ENCODE measurements at regions not wholly inside any gene's neighbourhood (a gene's known extent, or its start where the extent isn't known, plus 50 kb on each side); places are given as distances from the start of the nearest gene placed in this dataset.

DNA sequence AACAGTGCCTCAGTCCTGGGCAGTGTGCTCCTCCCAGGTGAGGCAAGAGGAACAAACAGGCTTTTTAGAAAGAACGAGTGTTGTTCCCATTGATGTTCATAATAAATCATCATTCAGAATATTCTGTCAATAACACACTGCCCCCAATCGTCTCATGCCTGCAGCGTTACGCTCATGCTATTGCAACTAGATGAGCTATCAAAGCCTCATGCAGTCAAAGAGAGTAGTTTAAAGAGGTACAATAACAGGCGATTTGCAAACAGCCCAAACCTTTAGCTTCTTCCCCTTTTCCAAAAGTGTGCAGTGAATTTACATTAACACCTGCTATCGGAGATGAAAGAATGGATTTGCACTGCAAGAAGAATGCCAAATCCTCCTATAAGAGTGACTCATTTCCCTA lies 1164.7 kb upstream of the MAP3K7 start:
- no peak for TF ChIP-seq EZH2phosphoT487 (IDR thresholded peaks at IDR 0.05; ENCODE audit: low read depth)
- TF ChIP-seq, protein P1, sequence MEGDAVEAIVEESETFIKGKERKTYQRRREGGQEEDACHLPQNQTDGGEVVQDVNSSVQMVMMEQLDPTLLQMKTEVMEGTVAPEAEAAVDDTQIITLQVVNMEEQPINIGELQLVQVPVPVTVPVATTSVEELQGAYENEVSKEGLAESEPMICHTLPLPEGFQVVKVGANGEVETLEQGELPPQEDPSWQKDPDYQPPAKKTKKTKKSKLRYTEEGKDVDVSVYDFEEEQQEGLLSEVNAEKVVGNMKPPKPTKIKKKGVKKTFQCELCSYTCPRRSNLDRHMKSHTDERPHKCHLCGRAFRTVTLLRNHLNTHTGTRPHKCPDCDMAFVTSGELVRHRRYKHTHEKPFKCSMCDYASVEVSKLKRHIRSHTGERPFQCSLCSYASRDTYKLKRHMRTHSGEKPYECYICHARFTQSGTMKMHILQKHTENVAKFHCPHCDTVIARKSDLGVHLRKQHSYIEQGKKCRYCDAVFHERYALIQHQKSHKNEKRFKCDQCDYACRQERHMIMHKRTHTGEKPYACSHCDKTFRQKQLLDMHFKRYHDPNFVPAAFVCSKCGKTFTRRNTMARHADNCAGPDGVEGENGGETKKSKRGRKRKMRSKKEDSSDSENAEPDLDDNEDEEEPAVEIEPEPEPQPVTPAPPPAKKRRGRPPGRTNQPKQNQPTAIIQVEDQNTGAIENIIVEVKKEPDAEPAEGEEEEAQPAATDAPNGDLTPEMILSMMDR (IDR thresholded peaks at IDR 0.05; ENCODE audit: low read depth, low read length) = no peak

DNA sequence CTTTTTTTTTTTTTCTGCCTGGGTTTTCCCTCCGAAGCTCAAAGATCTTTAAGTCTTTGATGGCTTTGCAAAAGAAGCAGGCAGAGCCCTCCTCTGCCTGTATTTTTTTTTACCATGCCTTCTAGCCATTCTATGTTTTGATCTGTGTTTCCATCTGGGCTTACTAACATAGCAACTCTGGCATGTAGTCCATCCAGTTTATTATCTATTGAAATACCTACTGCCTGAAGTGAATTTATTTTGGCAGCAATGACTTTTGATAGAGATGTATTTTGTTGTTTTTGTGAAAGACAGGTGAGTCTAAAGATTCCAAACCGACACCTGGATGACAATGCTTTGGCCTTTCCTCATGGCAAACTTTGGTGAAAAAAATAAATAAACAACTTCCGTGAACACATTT lies 1157.7 kb upstream of the MAP3K7 start:
- H3K36me3 ChIP-seq (replicated peaks; ENCODE audit: low read depth, low read length) = no peaks in the 10 kb centered on the region

More for the DNA sequence above, 1164.7 kb upstream of the MAP3K7 start:
- Histone ChIP-seq H4K20me1 (ENCODE audit: insufficient read depth, low read length) (no peaks in the 10 kb centered on the region), H3K79me2 (ENCODE audit: low read length) (no peaks in the 10 kb centered on the region), H3K9ac (ENCODE audit: low read length) (no peak overlapping the region), H3K36me3 (replicated peaks; ENCODE audit: low read depth, low read length) (no peaks in the 10 kb centered on the region), H3K27ac (ENCODE audit: low read length) (no peak overlapping the region), H2AFZ (ENCODE audit: low read depth, low read length) (no peak overlapping the region), H3K27me3 (ENCODE audit: low read depth, low read length) (no peaks in the 10 kb centered on the region), H3K9me3 (ENCODE audit: insufficient read depth, low read length) (no peaks in the 10 kb centered on the region), H3K4me2 (ENCODE audit: low read length) (no peak overlapping the region), H3K4me1 (ENCODE audit: low read length) (no peaks in the 10 kb centered on the region), H3K4me3 (ENCODE audit: low read length) (no peak overlapping the region)

GRCh38 chr6:91743756-91744155 lies 1156.9 kb upstream of the MAP3K7 start:
- Histone ChIP-seq H3K36me3 (replicated peaks; ENCODE audit: low read depth, low read length) (no peaks in the 10 kb centered on the region), H3K9ac (ENCODE audit: low read length) (no peak overlapping the region), H3K27ac (ENCODE audit: low read length) (no peak overlapping the region), H3K4me3 (ENCODE audit: low read length) (no peak overlapping the region), H3K4me1 (ENCODE audit: low read length) (no peaks in the 10 kb centered on the region), H3K79me2 (ENCODE audit: low read length) (no peaks in the 10 kb centered on the region), H2AFZ (ENCODE audit: low read depth, low read length) (no peak overlapping the region), H3K9me3 (ENCODE audit: insufficient read depth, low read length) (no peaks in the 10 kb centered on the region), H3K4me2 (ENCODE audit: low read length) (no peak overlapping the region), H3K27me3 (ENCODE audit: low read depth, low read length) (no peaks in the 10 kb centered on the region), H4K20me1 (ENCODE audit: insufficient read depth, low read length) (no peaks in the 10 kb centered on the region)
- TF ChIP-seq, protein P1 (IDR thresholded peaks at IDR 0.05; ENCODE audit: low read depth, low read length) = no peak
- TF ChIP-seq EZH2phosphoT487 (IDR thresholded peaks at IDR 0.05; ENCODE audit: low read depth) = no peak

More for the DNA sequence above, 1157.7 kb upstream of the MAP3K7 start:
- no peaks in the 10 kb centered on the region for H3K79me2 ChIP-seq (ENCODE audit: low read length)
- no peak overlapping the region for H2AFZ ChIP-seq (ENCODE audit: low read depth, low read length)
- H3K4me1 ChIP-seq (ENCODE audit: low read length) = no peaks in the 10 kb centered on the region
- no peak overlapping the region for H3K4me2 ChIP-seq (ENCODE audit: low read length)
- TF ChIP-seq, protein P1 (IDR thresholded peaks at IDR 0.05; ENCODE audit: low read depth, low read length) = no peak
- TF ChIP-seq EZH2phosphoT487 (IDR thresholded peaks at IDR 0.05; ENCODE audit: low read depth) = no peak
- H3K9me3 ChIP-seq (ENCODE audit: insufficient read depth, low read length) = no peaks in the 10 kb centered on the region
- no peak overlapping the region for H3K27ac ChIP-seq (ENCODE audit: low read length)
- H3K27me3 ChIP-seq (ENCODE audit: low read depth, low read length) = no peaks in the 10 kb centered on the region
- no peak overlapping the region for H3K9ac ChIP-seq (ENCODE audit: low read length)
- no peaks in the 10 kb centered on the region for H4K20me1 ChIP-seq (ENCODE audit: insufficient read depth, low read length)
- H3K4me3 ChIP-seq (ENCODE audit: low read length) = no peak overlapping the region

GRCh38 chr6:91731939-91732338 lies 1145.1 kb upstream of the MAP3K7 start:
- no peaks in the 10 kb centered on the region for H3K79me2 ChIP-seq (ENCODE audit: low read length)
- H3K9ac ChIP-seq (ENCODE audit: low read length) = no peak overlapping the region
- H3K27me3 ChIP-seq (ENCODE audit: low read depth, low read length) = no peaks in the 10 kb centered on the region
- no peak for TF ChIP-seq EZH2phosphoT487 (IDR thresholded peaks at IDR 0.05; ENCODE audit: low read depth)
- TF ChIP-seq, protein P1 (IDR thresholded peaks at IDR 0.05; ENCODE audit: low read depth, low read length) = no peak
- no peaks in the 10 kb centered on the region for H4K20me1 ChIP-seq (ENCODE audit: insufficient read depth, low read length)
- H3K4me1 ChIP-seq (ENCODE audit: low read length) = no peaks in the 10 kb centered on the region
- no peak overlapping the region for H3K27ac ChIP-seq (ENCODE audit: low read length)
- no peaks in the 10 kb centered on the region for H3K36me3 ChIP-seq (replicated peaks; ENCODE audit: low read depth, low read length)
- H2AFZ ChIP-seq (ENCODE audit: low read depth, low read length) = no peak overlapping the region
- no peak overlapping the region for H3K4me3 ChIP-seq (ENCODE audit: low read length)
- no peak overlapping the region for H3K4me2 ChIP-seq (ENCODE audit: low read length)
- H3K9me3 ChIP-seq (ENCODE audit: insufficient read depth, low read length) = no peaks in the 10 kb centered on the region

Data from OCI-LY3 (cell line).